SW 1271 (cell line): ENCODE measurements at regions not wholly inside any gene's neighbourhood (a gene's known extent, or its start where the extent isn't known, plus 50 kb on each side); places are given as distances from the start of the nearest gene placed in this dataset.

Experiments
- DNase-seq, 2 experiments: peaks; one replicate each; lab custom pipeline; 2025; lab: John Stamatoyannopoulos, UW

DNA sequence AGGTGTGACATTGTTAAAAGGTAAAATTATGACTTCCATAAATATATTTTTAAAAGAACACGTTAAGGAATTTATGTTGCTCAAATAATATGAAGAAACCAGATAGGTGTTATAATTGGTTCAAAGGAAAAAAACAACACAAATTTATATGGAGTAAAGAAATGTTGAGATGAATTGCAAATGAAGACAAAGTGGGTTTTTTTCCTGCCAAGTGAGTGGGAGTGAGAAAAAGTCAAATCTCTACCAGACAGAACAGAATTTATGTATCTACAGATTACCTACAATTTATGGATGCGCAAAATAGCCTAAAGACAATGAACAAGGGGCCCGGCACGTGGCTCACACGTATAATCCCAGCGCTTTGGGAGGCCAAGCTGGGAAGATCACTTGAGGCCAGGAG lies 159.7 kb upstream of the SLC1A4 start:
- DNase-seq: no peak

DNA sequence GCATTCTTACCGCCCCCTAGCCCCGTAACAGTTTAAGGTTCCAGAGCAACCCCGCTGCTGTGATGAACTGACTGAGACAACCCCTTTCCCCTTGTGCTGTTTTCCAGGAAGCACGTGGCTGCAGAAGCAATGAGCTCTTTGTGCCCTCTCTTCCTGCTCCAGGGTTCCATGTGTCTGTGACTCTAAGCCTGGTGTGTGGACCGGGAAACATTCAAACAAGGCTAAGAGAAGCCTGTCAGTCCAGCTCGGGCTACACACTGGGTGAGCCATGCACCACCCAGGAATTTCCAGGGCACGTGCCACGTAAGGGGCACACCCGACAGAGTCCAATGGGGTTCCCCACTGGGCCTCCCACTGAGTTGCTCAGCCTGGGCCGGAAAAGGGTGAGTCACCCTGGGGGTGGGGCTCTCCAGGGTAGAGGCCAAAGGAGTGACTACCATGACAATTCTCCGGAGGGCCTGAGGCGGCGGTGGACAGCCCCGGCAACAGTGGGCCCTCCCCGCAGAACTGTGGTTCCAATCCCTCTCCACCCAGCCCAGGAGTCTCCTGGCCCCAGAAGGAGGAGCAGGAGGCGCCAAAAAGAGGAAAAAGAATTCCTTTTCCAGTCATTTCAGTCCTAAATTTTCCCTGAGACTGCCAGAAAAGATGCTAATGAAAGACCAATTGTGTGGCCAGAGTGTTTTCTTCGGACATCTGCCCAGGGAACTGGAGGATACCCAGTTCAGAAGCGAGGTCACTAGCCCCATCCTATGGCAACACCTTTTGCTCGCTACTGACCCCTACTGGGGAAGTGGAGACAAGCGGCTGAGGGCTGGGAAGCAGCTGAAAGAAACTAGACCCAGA lies 157.8 kb upstream of the SLC1A4 start:
- peak; percentile 96 to 97 for DNase-seq

DNA sequence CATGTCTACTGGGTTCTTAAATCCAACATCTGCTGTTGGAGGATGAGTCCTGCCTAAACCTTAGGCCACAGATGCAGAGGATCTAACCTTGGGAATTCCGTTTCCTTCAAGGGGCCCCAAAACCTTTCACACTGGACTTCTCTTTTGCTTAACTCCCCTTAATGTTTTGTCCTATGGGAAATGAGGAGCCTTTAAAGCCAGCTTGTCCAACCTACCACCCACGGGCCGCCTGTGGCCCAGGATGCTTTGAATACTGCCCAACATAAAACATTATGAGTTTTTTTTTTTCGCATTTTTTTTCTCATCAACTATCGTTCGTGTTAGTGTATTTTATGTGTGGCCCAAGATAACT lies 157.2 kb upstream of the SLC1A4 start:
- DNase-seq: no peak

DNA sequence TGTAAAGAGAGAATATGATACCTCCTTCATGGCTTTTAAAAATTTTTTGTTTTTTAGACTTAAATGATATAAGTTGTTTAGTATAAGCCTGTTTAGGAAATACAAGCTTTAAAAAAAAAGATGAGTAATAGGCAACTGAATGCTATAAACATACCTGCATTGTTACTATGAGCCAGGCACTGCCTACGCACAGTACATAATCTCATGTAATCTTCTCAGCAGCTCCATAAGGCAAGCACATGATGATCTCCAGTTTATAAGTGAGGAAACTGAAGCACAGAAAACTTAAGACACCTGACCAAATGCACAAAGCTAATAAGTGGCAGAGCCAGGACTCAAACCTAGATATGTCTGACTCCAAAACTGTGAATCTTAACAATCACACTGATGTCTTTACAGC lies 156.3 kb upstream of the SLC1A4 start:
- no peak for DNase-seq

GRCh38 chr2:64836566-64836965 lies 152.6 kb upstream of the SLC1A4 start:
- DNase-seq: no peak

GRCh38 chr2:64837116-64837731 lies 152.0 kb upstream of the SLC1A4 start:
- DNase-seq: no peak

DNA sequence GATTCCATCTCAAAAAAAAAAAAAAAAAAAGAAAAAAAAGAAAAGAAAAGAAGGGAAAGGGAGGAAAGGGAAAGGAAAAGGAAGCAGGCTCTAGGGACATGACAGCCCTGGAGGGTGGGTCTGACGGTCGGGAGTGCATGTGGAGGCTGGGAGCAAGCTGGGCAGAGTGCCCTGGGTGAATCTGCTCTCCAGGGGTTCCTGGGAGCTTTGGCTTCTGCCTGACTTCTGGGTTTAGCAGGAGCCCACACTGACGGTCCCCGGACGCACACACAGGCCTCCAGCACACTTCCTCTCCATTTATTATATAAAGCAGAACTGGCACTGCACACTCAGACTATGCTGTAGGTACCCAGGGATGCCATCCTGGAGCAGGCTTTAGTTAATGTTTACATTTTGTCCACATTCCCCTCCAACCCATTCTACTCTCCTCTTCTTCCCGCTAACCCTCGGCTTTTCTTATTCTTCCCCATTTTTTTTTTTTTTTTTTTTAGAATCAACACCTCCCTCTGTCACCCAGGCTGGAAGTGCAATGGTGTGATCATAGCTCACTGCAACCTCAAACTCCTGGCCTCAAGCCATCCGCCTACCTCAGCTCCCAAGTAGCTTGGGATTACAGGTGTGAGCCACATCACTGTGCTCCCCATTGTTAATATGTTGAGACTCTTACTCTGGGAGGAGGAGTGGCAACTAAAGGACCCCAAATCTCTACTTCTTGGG lies 151.1 kb upstream of the SLC1A4 start:
- DNase-seq: no peak

DNA sequence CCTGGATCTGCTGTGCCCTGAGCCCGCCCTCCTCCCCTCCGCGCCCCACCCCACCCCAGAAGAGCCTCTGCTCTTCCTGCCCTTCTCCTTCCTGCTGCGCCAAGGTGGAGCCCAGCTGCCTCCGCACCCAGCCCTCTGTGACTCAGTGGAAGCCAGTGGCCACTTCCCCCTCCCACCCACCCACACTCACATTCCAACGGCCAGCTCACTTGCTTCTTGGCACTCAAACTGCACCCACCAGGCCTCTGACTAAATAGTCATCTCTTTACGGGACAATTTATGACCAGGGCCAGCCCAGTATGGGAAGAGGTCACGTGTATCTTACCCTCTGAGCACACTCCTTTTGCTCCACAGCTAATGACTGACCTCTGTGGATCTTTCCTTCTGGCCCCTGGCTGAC lies 150.4 kb upstream of the SLC1A4 start:
- DNase-seq: peak; percentile 83 to 97

GRCh38 chr2:64839844-64840243 lies 149.4 kb upstream of the SLC1A4 start:
- no peak for DNase-seq

GRCh38 chr2:64840426-64840881 lies 148.7 kb upstream of the SLC1A4 start:
- no peak for DNase-seq

DNA sequence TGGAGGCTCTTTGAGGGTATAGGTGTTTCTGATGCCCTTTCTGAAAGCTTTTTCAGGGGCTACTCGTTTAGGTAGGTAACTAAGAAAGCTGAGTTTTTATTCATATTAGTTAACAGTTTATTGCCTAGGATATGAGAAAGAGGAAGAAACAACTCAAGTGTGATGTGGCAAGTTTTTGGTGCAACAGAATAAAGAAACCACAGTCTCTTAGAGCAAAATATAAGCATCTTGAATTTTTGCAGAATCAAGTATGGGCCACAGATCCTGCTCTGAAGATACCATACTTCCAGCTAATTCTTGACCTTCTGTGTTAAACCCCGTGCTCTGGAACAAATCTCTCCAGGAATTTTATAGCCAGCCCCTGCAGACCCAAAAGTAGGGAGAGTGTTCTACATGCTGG lies 147.7 kb upstream of the SLC1A4 start:
- no peak for DNase-seq

DNA sequence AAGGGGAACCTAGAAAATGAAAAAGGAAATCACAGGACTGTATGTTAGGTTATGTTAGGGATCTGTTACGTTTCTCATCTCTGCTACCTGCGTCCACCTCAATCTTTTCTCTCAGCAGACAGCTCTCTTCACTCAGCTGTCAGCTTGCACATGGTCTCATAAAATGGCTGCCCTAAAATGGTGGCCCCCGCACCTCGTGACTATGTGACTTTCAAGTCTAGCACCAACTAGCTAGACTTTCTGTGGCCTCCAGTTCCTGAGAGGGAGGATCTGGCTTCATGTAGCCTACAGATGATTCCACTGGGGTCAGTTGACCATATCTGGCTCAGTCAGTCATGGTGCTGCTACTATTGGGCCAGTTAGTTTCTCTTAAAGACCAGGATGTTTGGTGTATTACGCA lies 147.2 kb upstream of the SLC1A4 start:
- no peak for DNase-seq

GRCh38 chr2:64844087-64844486 lies 145.1 kb upstream of the SLC1A4 start:
- no peak for DNase-seq

GRCh38 chr2:64845273-64845905 lies 143.8 kb upstream of the SLC1A4 start:
- DNase-seq: no peak

DNA sequence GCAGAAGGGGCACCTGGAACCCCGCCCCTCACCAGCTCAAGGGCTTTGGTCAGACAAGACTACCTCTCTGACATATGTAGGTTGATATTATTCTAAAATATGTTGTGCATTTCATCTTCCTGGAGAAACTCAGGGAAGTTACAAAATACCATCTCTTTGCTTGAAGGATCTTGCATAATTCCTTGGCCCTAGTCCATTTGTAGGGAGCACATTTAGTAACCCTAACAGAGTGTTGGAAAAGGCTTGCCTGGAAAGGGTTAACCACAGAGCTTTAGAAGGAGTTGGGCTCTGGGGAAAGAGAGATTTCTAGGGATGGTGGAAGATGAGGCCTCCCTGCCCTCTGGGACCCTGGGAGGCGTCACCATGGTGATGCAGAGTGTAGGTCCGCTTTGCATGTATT lies 143.0 kb upstream of the SLC1A4 start:
- no peak for DNase-seq

- no peak for DNase-seq
Observed at GRCh38 chr2:64847930-64848329, 141.3 kb upstream of the SLC1A4 start.

DNA sequence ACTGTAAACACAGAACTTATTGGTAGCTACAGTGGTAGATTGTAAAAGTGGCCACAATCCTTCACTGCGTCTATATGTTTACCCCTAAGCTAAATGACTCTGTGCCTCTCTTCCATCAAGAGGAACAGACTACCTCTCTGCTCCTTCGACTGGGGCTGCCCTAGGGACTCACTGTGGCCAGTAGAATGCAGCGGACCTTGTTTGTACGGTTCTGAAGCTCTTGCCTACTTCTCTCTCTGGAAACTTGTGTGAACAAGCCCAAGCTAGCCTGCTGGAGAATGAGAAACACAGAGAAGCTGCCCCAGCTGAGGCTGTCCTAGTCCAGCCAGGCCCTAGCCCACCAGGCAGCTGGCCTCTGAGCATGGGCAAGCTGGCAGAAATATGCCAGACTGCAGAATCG lies 140.8 kb upstream of the SLC1A4 start:
- DNase-seq: no peak

DNA sequence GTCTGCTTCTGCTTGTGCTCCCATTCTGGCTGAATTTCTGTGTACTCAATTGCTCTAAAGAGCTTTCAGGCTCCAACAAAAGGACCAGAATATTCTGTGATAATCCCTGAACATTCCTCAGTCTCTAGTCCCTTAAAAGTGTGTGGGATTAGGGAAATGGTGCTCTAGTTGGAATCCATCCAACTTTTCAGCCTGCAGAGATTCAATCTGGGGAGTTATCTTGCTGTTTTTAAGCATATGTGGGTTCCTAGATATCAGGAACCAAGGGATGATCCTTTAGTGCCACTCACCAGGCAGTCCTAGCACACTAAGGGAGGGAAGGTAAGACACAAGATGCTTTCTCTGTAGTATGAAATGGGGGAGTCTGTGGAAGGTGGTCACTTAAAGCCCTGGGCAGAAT lies 140.3 kb upstream of the SLC1A4 start:
- DNase-seq: no peak

DNA sequence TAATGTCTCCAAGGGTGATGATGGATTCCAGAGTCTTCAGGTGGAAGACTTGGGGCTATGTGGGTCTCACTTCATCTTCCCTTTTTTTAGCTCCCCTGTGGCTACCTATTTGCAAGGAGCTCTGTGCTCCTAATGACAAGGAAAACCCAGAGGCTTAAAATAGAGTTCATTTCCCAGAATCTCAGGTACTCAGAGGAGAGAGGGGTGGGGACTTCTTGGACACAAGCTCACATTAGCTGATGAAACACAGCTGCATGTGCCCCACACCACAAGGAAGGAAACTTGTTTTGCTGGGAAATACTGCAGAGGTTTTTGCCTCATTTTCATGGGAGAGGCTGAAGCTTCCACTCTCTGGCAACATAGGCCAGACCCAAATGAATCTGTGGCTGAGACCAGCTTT lies 138.6 kb upstream of the SLC1A4 start:
- DNase-seq: no peak

- no peak for DNase-seq
Observed at GRCh38 chr2:64852771-64853241, 136.4 kb upstream of the SLC1A4 start.

DNA sequence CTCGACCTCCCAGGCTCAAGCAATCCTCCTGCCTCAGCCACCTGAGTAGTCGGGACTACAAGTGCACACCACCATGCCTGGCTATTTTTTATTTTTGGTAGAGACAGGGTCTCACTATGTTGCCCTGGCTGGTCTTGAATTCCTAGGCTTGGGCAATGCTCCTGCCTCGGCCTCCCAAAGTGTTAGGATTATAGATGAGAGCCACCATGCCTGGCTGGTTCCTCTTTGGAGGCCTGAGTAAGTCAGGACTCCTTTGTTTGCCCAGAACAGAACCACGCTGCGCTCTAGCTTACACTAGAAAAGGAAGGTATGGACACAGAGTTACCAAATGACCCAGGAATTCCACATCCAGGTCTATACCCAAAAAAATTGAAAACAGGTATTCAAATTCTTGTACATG lies 135.9 kb upstream of the SLC1A4 start:
- no peak for DNase-seq

- DNase-seq: no peak
Observed at GRCh38 chr2:64853894-64854293, 135.3 kb upstream of the SLC1A4 start.
